ENCODE measurements at regions not wholly inside any gene's neighbourhood (a gene's known extent, or its start where the extent isn't known, plus 50 kb on each side); places are given as distances from the start of the nearest gene placed in this dataset.

- TF ChIP-seq CTCF (IDR thresholded peaks at IDR 0.05) (no peak), POLR2AphosphoS5 (IDR thresholded peaks at IDR 0.05) (no peak), POLR2A (IDR thresholded peaks at IDR 0.05) (no peak)
Measured at GRCh38 chr18:62629031-62629430, 86.3 kb upstream of the PHLPP1 start.
